Smooth muscle cell (in vitro differentiated cells): ENCODE measurements at regions not wholly inside any gene's neighbourhood (a gene's known extent, or its start where the extent isn't known, plus 50 kb on each side); places are given as distances from the start of the nearest gene placed in this dataset.

Source experiments
- DNase-seq: peaks from one replicate; lab custom pipeline; 2025; ENCODE audit not compliant: unreplicated experiment; lab: John Stamatoyannopoulos, UW
- H2AFZ ChIP-seq: fragments of 200-600 bp; sonication (generic); 2 replicates; pipeline ENCODE4 v1.6.0; 2016; ENCODE audit warnings: antibody characterized with exemption, low read depth, mild to moderate bottlenecking
- H3F3A ChIP-seq: fragments of 200-600 bp; sonication (generic); 2 replicates; pipeline ENCODE4 v1.6.0; 2017; ENCODE audit warnings: antibody characterized with exemption, low read depth
- H3K27ac ChIP-seq: fragments of 200-600 bp; sonication (generic); 2 replicates; pipeline ENCODE4 v1.5.1; 2016; ENCODE audit warnings: low read depth, mild to moderate bottlenecking
- H3K27me3 ChIP-seq: fragments of 200-600 bp; sonication (generic); 2 replicates; pipeline ENCODE4 v1.6.1; 2016; ENCODE audit warnings: low read depth, mild to moderate bottlenecking
- H3K36me3 ChIP-seq: fragments of 200-600 bp; sonication (generic); 2 replicates; pipeline ENCODE4 v1.5.1; 2016; ENCODE audit warnings: low read depth
- H3K4me1 ChIP-seq: fragments of 200-600 bp; sonication (generic); 2 replicates; pipeline ENCODE4 v1.5.1; 2016; ENCODE audit warnings: low read depth
- H3K4me2 ChIP-seq: fragments of 200-600 bp; sonication (generic); 2 replicates; pipeline ENCODE4 v1.6.0; 2016; ENCODE audit warnings: mild to moderate bottlenecking
- H3K4me3 ChIP-seq: fragments of 200-600 bp; sonication (generic); 2 replicates; pipeline ENCODE4 v1.5.1; 2016; ENCODE audit warnings: mild to moderate bottlenecking
- H3K79me2 ChIP-seq: fragments of 200-600 bp; sonication (generic); 2 replicates; pipeline ENCODE4 v1.6.0; 2016; ENCODE audit warnings: low read depth, mild to moderate bottlenecking
- H3K9ac ChIP-seq: fragments of 200-600 bp; sonication (generic); 2 replicates; pipeline ENCODE4 v1.6.0; 2016; ENCODE audit warnings: low read depth
- H3K9me3 ChIP-seq: fragments of 200-600 bp; sonication (generic); replicated peaks from 2 replicates; pipeline ENCODE4 v1.5.1; 2016; ENCODE audit warnings: low read depth
- H4K20me1 ChIP-seq: fragments of 200-600 bp; sonication (generic); 2 replicates; pipeline ENCODE4 v1.6.0; 2016; ENCODE audit warnings: low read depth
- CTCF ChIP-seq: fragments of 200-600 bp; sonication (generic); IDR thresholded peaks from 2 replicates; pipeline ENCODE4 v1.5.1; 2017; ENCODE audit warnings: borderline replicate concordance, mild to moderate bottlenecking, antibody characterized with exemption; ENCODE audit not compliant: insufficient read depth, poor library complexity, severe bottlenecking
- WGBS: methylation state at CpG from one replicate; pipeline ENCODE4 v1.1.7; 2016; ENCODE audit warnings: low lambda C conversion rate; 5-methylcytosine and 5-hydroxymethylcytosine counted together

GRCh38 chr4:158111241-158111640, 61.6 kb downstream of the GASK1B start:
- Histone ChIP-seq H3K9ac (no peak overlapping the region), H2AFZ (no peak overlapping the region), H3K9me3 (no peaks in the 10 kb centered on the region), H3K4me1 (no peaks in the 10 kb centered on the region), H3K27me3 (no peaks in the 10 kb centered on the region), H3K36me3 (no peaks in the 10 kb centered on the region), H3F3A (no peaks in the 10 kb centered on the region), H3K4me2 (no peak overlapping the region), H4K20me1 (no peaks in the 10 kb centered on the region), H3K79me2 (no peaks in the 10 kb centered on the region), H3K4me3 (no peak overlapping the region), H3K27ac (no peak overlapping the region)
- DNase-seq: no peak
- WGBS: 68% methylated on average over 2 of the region's 2 CpGs
- TF ChIP-seq CTCF: no peak

- Histone ChIP-seq H3K9ac (no peak overlapping the region), H3K27ac (no peak overlapping the region), H3K4me2 (no peak overlapping the region), H3F3A (no peaks in the 10 kb centered on the region), H3K79me2 (no peaks in the 10 kb centered on the region), H3K9me3 (no peaks in the 10 kb centered on the region), H3K4me3 (no peak overlapping the region), H3K36me3 (no peaks in the 10 kb centered on the region), H3K4me1 (no peaks in the 10 kb centered on the region), H2AFZ (no peak overlapping the region), H3K27me3 (no peaks in the 10 kb centered on the region), H4K20me1 (no peaks in the 10 kb centered on the region)
- no peak for TF ChIP-seq CTCF
- 82% methylated on average over 4 of the region's 4 CpGs for WGBS
- no peak for DNase-seq
Measured at GRCh38 chr4:158102904-158103303, 69.9 kb downstream of the GASK1B start.

GRCh38 chr4:158099686-158100085, 73.1 kb downstream of the GASK1B start:
- 56% methylated on average over 4 of the region's 4 CpGs for WGBS
- DNase-seq: no peak
- H3K9me3 ChIP-seq: no peaks in the 10 kb centered on the region
- H3K79me2 ChIP-seq: no peaks in the 10 kb centered on the region
- H3F3A ChIP-seq: no peaks in the 10 kb centered on the region
- H3K4me1 ChIP-seq: peaks cover 3% of the 10 kb centered on the region
- H2AFZ ChIP-seq: no peak overlapping the region
- H4K20me1 ChIP-seq: no peaks in the 10 kb centered on the region
- H3K27ac ChIP-seq: no peak overlapping the region
- no peak overlapping the region for H3K9ac ChIP-seq
- no peak for TF ChIP-seq CTCF
- H3K4me3 ChIP-seq: no peak overlapping the region
- H3K4me2 ChIP-seq: no peak overlapping the region
- no peaks in the 10 kb centered on the region for H3K27me3 ChIP-seq
- H3K36me3 ChIP-seq: no peaks in the 10 kb centered on the region

- H3K36me3 ChIP-seq: no peaks in the 10 kb centered on the region
- H3K27me3 ChIP-seq: no peaks in the 10 kb centered on the region
- WGBS: 100% methylated on average over 1 of the region's 1 CpG
Measured at GRCh38 chr4:158098802-158099201, 74.0 kb downstream of the GASK1B start.

More at GRCh38 chr4:158098802-158099201, 74.0 kb downstream of the GASK1B start:
- Histone ChIP-seq H3K4me1 (peaks cover 3% of the 10 kb centered on the region), H2AFZ (no peak overlapping the region), H3K9me3 (no peaks in the 10 kb centered on the region), H3F3A (no peaks in the 10 kb centered on the region), H3K4me2 (no peak overlapping the region), H3K9ac (no peak overlapping the region), H4K20me1 (no peaks in the 10 kb centered on the region), H3K79me2 (no peaks in the 10 kb centered on the region), H3K4me3 (no peak overlapping the region), H3K27ac (no peak overlapping the region)
- TF ChIP-seq CTCF: no peak
- DNase-seq: no peak
